GM21717 (cell line): ENCODE measurements at regions not wholly inside any gene's neighbourhood (a gene's known extent, or its start where the extent isn't known, plus 50 kb on each side); places are given as distances from the start of the nearest gene placed in this dataset.

ENCODE experiments used
- ATAC-seq: cut with Tn5 transposase; IDR thresholded peaks from one replicate; pipeline ENCODE4 v1.9.1; 2021; ENCODE audit warnings: mild to moderate bottlenecking, moderate library complexity; ENCODE audit not compliant: unreplicated experiment

DNA sequence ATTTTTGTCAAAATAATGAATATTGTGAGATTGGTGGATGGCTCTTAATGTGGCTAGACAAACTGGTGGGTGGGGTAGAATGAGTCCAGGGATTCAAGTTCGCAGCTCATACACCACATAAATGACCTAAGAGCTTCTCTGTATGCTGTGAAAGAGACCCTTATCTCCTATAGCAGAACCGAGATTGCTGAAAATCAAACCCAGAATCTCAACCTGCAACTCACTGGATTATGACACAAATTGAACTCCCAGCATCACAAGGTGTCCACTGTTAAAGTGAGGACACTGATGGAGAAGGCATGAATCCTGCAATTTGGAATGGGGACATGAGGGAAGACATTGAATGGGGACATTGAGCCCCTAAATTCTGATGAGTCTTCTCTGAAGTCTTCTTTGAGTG lies 51.3 kb upstream of the CNKSR3 start:
- ATAC-seq, result no peak

GRCh38 chr6:154565331-154565730 lies 54.8 kb upstream of the CNKSR3 start:
- ATAC-seq, result no peak

DNA sequence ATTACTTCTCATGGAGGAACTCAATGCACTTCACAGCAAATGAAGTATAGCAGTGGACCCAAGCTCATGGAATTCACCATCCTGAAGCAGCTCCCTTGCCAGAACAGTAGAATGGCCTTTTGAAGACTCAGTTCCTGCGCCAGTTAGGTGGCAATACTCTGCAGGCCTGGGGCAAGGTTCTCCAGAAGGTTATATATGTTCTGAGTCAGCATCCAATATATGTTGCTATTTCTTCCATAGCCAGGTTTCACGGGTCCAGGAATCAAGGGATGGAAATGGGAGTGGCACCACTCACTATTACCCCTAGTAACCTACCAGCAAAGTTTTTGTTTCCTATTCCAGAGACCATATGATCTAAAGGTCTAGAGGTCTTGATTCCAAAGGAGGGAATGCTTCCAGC lies 56.4 kb upstream of the CNKSR3 start:
- ATAC-seq, result no peak

DNA sequence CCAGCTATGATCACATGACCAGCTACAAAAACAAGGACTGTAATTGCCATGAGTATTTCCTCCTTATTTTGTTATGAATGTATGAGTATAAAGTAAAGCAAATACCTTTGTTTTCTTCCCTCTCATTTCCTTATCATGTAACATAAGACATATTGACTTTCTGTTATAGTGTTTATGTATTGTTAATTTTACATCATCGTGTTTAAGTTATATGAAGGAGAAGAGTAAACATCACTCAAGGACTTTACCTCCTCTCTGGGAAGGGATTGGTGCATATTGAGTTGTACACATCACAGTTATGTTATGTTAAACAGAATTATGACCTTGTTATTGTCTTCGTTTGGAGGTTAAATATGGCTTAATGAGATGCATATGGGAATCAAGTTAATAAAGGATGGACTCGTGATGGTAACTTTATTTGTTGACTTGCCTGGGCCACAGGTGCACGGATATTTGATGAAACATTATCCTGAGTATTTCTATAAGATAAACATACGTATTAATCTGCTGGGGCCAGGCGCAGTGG lies 57.3 kb upstream of the CNKSR3 start:
- no peak for ATAC-seq

DNA sequence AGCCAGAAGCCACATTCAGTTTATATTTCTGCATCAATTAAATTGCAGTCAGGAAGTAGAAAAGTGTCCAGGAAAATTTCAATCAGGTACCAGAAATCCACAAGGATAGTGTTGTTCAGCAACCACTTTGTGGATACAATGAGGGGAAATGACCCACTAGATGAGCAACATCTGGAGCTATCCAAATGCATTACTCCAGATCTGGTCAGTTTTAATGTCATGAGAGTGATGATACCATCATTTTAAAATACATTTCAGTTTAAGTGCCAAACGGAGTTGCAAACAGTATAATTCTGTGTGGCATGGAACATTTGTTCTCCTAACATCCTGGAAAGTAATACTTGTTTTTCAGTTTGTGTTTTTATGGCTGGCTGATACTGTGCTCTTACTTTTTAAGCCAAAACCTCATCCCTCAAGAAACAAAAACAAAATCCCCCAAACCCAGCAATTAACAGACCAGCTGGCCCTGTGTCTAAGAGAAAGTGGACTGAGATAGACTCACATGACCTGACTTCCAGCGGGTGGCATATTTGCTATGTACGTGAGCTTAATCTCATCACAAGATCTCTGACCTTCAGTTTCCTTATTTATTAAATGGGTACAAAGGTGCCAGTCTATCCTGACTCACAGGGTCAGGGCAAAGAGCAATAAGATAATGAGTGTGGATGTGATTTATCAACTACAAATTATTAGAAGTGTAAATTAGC lies 58.8 kb upstream of the CNKSR3 start:
- ATAC-seq, result no peak

- no peak for ATAC-seq
These were observed 60.0 kb upstream of the CNKSR3 start for GRCh38 chr6:154570505-154570904.

- ATAC-seq, result no peak
These were observed 62.1 kb upstream of the CNKSR3 start for GRCh38 chr6:154572556-154572955.

DNA sequence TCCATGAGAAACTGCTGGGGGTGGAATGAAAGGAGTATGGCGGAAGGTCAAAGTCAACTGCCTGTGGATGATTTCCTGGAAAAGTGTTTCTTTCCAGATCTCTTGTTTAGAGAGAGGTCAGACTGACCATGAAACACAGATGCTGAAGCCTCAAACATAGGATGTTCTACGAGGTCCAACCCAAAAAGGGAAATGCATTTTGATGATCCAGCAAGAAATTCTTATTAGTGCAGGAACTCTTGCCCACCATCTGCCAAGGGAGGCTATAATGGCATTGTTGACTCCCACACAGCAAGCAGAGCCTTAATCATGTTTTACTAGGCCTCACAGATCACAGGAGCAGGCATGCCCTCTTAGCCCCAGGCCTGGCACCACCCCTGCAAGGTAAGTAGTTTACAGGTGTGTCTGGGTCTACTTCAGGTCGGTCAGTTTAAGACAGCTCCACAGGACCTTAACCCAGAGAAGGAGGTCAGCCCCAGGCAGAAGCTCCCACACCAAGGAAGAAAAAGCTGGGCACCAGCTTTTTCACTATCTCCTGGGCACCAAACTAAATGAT lies 67.6 kb upstream of the CNKSR3 start:
- no peak for ATAC-seq

DNA sequence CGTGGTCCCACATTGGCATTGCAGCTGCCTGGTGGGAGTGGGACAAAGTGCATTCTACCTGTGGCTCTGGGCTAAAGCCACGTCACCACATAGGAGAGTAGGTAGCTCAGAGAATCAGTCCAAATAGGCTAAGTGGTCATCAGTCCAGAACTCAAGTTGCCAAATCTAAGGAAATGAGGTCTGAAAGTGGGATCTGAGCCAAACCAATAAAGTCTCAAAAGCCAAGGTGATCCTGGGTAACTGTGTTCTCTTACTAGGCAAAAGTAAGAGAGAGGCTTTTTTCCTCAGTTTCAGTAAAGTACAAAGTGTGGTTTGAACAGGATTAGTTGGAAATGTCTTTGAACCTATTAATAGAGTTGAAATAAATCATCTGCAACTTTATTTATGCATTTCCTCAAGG lies 68.6 kb upstream of the CNKSR3 start:
- ATAC-seq, result no peak

- no peak for ATAC-seq
These were observed 69.0 kb upstream of the CNKSR3 start for GRCh38 chr6:154579485-154579884.

DNA sequence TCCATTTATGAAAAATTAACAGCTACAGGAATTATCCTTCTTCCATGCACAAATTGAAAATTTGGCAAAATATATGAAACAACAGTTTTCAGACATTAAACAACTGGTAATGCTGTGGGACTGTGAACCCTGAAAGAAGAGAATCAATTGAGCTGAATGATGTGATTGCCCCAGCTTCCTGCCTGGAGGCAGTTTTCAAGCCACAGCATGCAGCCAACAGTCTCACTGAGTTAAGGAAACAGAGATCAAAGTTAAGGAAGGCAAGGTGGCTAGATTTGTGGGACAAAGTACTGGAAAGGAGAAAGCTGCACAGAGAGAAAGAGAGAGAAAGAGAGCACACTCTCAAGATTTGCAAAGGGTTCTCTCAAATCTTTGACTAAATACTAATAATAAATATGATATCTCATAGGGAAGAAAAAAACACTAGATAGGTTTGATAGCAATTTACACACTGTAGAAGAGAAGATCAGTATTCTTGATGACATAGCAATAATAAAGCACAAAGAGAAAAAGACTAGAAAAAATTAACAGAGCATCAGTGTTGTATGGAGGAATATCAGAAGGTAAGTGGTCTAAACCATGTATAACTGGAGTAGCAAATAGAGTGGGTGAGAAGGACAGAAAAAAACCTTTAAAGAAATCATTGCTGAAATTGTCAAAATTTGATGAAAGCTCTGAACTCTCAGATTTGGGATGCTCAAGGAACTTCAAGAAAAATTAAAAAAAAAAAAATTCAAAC lies 70.1 kb upstream of the CNKSR3 start:
- no peak for ATAC-seq

- ATAC-seq, result no peak
These were observed 72.2 kb upstream of the CNKSR3 start for GRCh38 chr6:154582696-154583095.

GRCh38 chr6:154583546-154584188 lies 73.2 kb upstream of the CNKSR3 start:
- ATAC-seq, result no peak

GRCh38 chr6:154590756-154591155 lies 80.3 kb upstream of the CNKSR3 start:
- no peak for ATAC-seq

- no peak for ATAC-seq
These were observed 80.7 kb upstream of the CNKSR3 start for GRCh38 chr6:154591234-154591633.

- ATAC-seq, result no peak
These were observed 81.8 kb upstream of the CNKSR3 start for GRCh38 chr6:154592199-154592860.

DNA sequence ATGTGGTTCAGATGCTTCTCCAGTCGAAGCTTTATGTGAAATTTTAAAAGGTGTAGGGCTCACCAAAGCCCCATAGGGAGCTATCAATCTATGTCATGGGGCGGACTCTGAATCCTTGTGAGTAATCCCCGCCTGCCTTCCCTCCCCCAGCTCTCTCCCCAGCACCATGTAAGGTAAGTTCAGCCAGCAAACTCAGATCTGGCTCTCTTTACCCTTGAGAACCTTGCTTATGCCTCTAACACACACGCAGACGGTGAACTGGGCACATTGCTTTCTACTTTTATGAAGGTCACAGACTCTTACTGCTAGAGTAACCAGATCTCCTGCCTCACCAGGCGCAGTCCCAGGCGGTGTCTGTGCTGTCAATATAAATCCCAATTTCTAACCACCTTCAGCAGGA lies 82.6 kb upstream of the CNKSR3 start:
- no peak for ATAC-seq

DNA sequence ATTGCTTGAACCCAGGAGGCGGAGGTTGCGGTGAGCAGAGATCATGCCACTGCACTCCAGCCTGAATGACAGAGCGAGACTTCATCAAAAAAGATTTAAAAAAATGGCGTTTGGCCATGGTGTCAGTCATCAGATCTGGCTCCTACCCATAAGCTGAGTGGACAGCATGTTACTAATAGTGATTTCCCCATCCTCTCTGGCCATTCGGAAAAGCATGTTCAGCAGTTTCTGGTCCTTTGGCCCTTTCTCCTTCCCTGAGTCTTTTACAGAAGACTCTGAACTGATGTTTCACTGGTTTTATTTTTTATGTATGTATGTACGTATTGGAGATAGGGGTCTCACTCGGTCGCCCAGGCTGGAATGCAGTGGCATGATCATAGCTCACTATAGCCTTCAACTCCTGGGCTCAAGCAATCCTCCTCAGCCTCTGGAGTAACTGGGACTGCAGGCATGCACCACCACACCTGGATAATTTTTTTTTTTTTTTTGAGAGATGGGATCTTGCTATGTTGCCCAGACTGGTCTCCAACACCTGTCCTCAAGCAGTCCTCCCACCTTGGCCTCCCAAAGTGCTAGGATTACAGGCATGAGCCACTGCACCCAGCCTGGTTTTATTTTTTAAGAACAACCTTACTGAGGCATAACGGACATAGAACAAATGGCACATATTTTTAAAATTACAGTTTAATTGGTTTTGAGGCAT lies 84.2 kb upstream of the CNKSR3 start:
- ATAC-seq, result no peak

DNA sequence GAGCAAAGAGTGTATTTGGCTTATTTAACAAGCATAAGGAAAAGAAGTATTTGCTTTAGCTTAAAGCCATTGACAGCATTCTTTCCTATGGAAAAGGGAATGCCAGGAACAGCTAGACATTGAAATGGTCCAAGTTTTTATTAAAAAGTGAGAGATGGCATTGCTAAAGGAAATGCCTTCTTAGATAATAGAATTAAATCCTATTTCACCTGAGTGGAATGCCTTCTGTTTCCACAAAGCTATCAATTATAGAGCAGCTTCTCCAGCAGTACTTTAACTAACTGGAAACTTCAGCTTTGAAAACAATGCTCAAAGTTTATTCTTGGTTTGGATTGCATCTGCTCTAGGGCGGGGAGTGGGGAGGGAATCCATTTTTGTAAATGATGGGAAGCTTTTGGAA lies 85.1 kb upstream of the CNKSR3 start:
- no peak for ATAC-seq

DNA sequence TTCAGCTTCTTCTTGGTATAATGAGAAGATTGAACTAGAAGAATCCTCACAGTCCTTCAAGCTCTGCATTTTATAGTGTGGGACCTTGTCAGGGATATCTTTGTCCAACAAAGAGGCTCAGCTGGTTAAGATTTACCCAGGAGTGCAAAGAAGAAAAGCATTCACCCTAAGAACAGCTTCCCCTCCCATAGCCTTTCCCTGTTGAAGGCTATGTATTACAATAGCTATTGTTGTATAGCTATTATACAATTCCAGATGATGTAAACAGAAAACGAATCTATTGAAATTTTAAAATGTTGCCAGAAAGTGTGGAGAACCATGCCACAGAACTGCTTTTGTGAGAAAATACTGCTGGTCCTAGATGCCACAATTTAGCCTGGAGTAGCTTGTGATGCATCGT lies 85.5 kb upstream of the CNKSR3 start:
- ATAC-seq, result no peak
